HCT116 (cell line): ENCODE measurements at regions not wholly inside any gene's neighbourhood (a gene's known extent, or its start where the extent isn't known, plus 50 kb on each side); places are given as distances from the start of the nearest gene placed in this dataset.

Experiments
- ATAC-seq: fragments of 200-7000 bp; cut with Tn5 transposase; 2 replicates; pipeline ENCODE4 v1.9.1; 2020; ENCODE audit warnings: mild to moderate bottlenecking, moderate library complexity
- BruUV-seq: library from RNA; stranded (reverse); fragments of 400-500 nt; replicated peaks from 2 replicates; lab custom pipeline; 2021; lab: Mats Ljungman, UMichigan
- CTCF ChIA-PET: fragments of 300-600 bp; sonication (Branson Sonifier 250); formaldehyde crosslinking; loops from one replicate; lab custom pipeline; 2021; ENCODE audit warnings: antibody characterized with exemption; lab: Charles Lee
- POLR2A ChIA-PET: fragments of 300-600, 350-600 bp; sonication (Branson Sonifier 250); formaldehyde crosslinking; loops from one replicate; lab custom pipeline; 2021; ENCODE audit warnings: antibody characterized with exemption; lab: Charles Lee
- RAD21 ChIA-PET, 2 experiments: fragments of 300-600 bp; sonication (Branson Sonifier 250); formaldehyde crosslinking; loops; one replicate each; lab custom pipeline; 2023; ENCODE audit warnings: low total read pairs in 2 of 2; ENCODE audit not compliant: uncharacterized antibody in 2 of 2, unreplicated experiment in 2 of 2, low non-redundant PET in 1 of 2; lab: Charles Lee
- DNase-seq: peaks from one replicate; pipeline ENCODE4 v3.0.0-alpha.2; 2010; ENCODE audit warnings: low read depth, low spot score
- H2AFZ ChIP-seq: fragments of 200-600 bp; shearing (Covaris generic), sonication (generic); 2 replicates; pipeline ENCODE4 v1.6.1; 2017; ENCODE audit warnings: low read depth, mixed run types, mixed read lengths, antibody characterized with exemption, low read length; ENCODE audit not compliant: poor library complexity, severe bottlenecking
- H3K27ac ChIP-seq: 2 replicates; pipeline ENCODE4 v1.5.1; 2012; ENCODE audit warnings: low read depth, low read length
- H3K27me3 ChIP-seq: fragments of 200-600 bp; sonication (generic); 2 replicates; pipeline ENCODE4 v1.6.1; 2016; ENCODE audit warnings: mixed run types, low read length, mixed read lengths; ENCODE audit not compliant: insufficient read depth
- H3K36me3 ChIP-seq, 2 experiments: fragments of 200-500 bp in 1 of 2; fragments of 200-600 bp in 1 of 2; sonication (Bioruptor generic) in 1 of 2; sonication (generic) in 1 of 2; 2 replicates each; pipeline versions ENCODE4 v1.5.1 to v1.6.1; 2014 to 2016; ENCODE audit warnings: low read length in 2 of 2, inconsistent platforms in 1 of 2, mixed read lengths in 1 of 2, mixed run types in 1 of 2; ENCODE audit not compliant: insufficient read depth in 2 of 2, control insufficient read depth in 1 of 2
- H3K4me1 ChIP-seq, 2 experiments: fragments of 200-600 bp in 1 of 2; sonication (generic) in 1 of 2; 2 replicates each; pipeline versions ENCODE4 v1.5.1 to v1.6.1; 2012 to 2017; ENCODE audit warnings: low read length in 2 of 2, inconsistent platforms in 1 of 2, mild to moderate bottlenecking in 1 of 2, mixed read lengths in 1 of 2, mixed run types in 1 of 2, moderate library complexity in 1 of 2; ENCODE audit not compliant: insufficient read depth in 2 of 2, control insufficient read depth in 1 of 2
- H3K4me2 ChIP-seq: fragments of 200-600 bp; sonication (generic); 2 replicates; pipeline ENCODE4 v1.6.1; 2017; ENCODE audit warnings: mixed run types, low read length, mixed read lengths
- H3K4me3 ChIP-seq, 2 experiments: fragments of 200-600 bp in 1 of 2; sonication (generic) in 1 of 2; replicated peaks in 1 of 2; 2 replicates each; pipeline ENCODE4 v1.5.1; 2011 to 2016; ENCODE audit warnings: low read length in 2 of 2, control low read depth in 1 of 2, low read depth in 1 of 2, mild to moderate bottlenecking in 1 of 2, mixed read lengths in 1 of 2, mixed run types in 1 of 2
- H3K79me2 ChIP-seq: fragments of 200-600 bp; sonication (generic); 2 replicates; pipeline ENCODE4 v1.6.1; 2017; ENCODE audit warnings: mild to moderate bottlenecking, mixed run types, low read length, moderate library complexity, mixed read lengths; ENCODE audit not compliant: insufficient read depth
- H3K9ac ChIP-seq: fragments of 200-600 bp; sonication (generic); 2 replicates; pipeline ENCODE4 v1.6.1; 2016; ENCODE audit warnings: low read length, mixed read lengths
- H3K9me2 ChIP-seq: fragments of 200-600 bp; sonication (generic), shearing (Covaris generic); 2 replicates; pipeline ENCODE4 v1.6.1; 2017; ENCODE audit warnings: mixed run types, mild to moderate bottlenecking, moderate library complexity; ENCODE audit not compliant: insufficient read depth
- H3K9me3 ChIP-seq, 2 experiments: fragments of 200-500 bp in 1 of 2; fragments of 200-600 bp in 1 of 2; sonication (Bioruptor generic) in 1 of 2; sonication (generic) in 1 of 2; 2 replicates each; pipeline ENCODE4 v1.6.1; 2014 to 2017; ENCODE audit warnings: low read length in 2 of 2, mixed read lengths in 2 of 2, inconsistent platforms in 1 of 2, low read depth in 1 of 2, mild to moderate bottlenecking in 1 of 2, mixed run types in 1 of 2, moderate library complexity in 1 of 2; ENCODE audit not compliant: control insufficient read depth in 1 of 2, insufficient read depth in 1 of 2
- H4K20me1 ChIP-seq: fragments of 200-600 bp; sonication (generic), shearing (Covaris generic); 2 replicates; pipeline ENCODE4 v1.6.1; 2017; ENCODE audit warnings: mixed run types, mild to moderate bottlenecking, moderate library complexity; ENCODE audit not compliant: insufficient read depth
- ATF3 ChIP-seq: IDR thresholded peaks from 2 replicates; pipeline ENCODE4 v1.6.1; 2012
- CEBPB ChIP-seq: IDR thresholded peaks from 2 replicates; pipeline ENCODE4 v1.6.1; 2012; ENCODE audit warnings: low read depth
- EZH2 ChIP-seq: fragments of 200-600 bp; sonication (generic); IDR thresholded peaks from 2 replicates; pipeline ENCODE4 v1.6.1; 2017; ENCODE audit warnings: antibody characterized with exemption, mixed run types
- FOSL1 ChIP-seq: IDR thresholded peaks from 2 replicates; pipeline ENCODE4 v1.6.1; 2012; ENCODE audit warnings: low read depth
- JUND ChIP-seq: IDR thresholded peaks from 2 replicates; pipeline ENCODE4 v1.6.1; 2012
- MAX ChIP-seq: IDR thresholded peaks from 2 replicates; pipeline ENCODE4 v1.6.1; 2012
- POLR2AphosphoS5 ChIP-seq: IDR thresholded peaks from 2 replicates; pipeline ENCODE4 v1.6.1; 2011; ENCODE audit warnings: mild to moderate bottlenecking, low read depth, low read length, moderate library complexity
- RAD21 ChIP-seq: IDR thresholded peaks from 2 replicates; pipeline ENCODE4 v1.6.1; 2012; ENCODE audit warnings: low read depth, mild to moderate bottlenecking
- REST ChIP-seq: IDR thresholded peaks from 2 replicates; pipeline ENCODE4 v1.6.1; 2012; ENCODE audit warnings: low read depth
- SP1 ChIP-seq: IDR thresholded peaks from 2 replicates; pipeline ENCODE4 v1.6.1; 2012; ENCODE audit warnings: low read depth
- SRF ChIP-seq: IDR thresholded peaks from 2 replicates; pipeline ENCODE4 v1.6.1; 2012; ENCODE audit warnings: low read depth
- TCF7L2 ChIP-seq: IDR thresholded peaks from 2 replicates; pipeline ENCODE4 v1.7.0; 2011; ENCODE audit warnings: borderline replicate concordance, inconsistent platforms; ENCODE audit not compliant: insufficient read depth, insufficient read length; ENCODE audit errors: extremely low read depth
- YY1 ChIP-seq: IDR thresholded peaks from 2 replicates; pipeline ENCODE4 v1.6.1; 2011; ENCODE audit warnings: low read length, low read depth, moderate library complexity, mild to moderate bottlenecking; ENCODE audit not compliant: insufficient replicate concordance; ENCODE audit errors: extremely low read depth
- ZBTB33 ChIP-seq: IDR thresholded peaks from 2 replicates; pipeline ENCODE4 v1.6.1; 2011; ENCODE audit warnings: mild to moderate bottlenecking, low read length, moderate library complexity; ENCODE audit not compliant: insufficient replicate concordance; ENCODE audit errors: extremely low read depth
- ZFX ChIP-seq: fragments of 450-650 bp; IDR thresholded peaks from 2 replicates; pipeline ENCODE4 v1.6.1; 2017
- ZNF274 ChIP-seq: fragments of 200-500 bp; sonication (Bioruptor generic); IDR thresholded peaks from 2 replicates; pipeline ENCODE4 v1.6.1; 2014; ENCODE audit warnings: mild to moderate bottlenecking, low read depth, low read length, inconsistent platforms
- intact Hi-C: fragments of 100-400 bp; cut with micrococcal nuclease; formaldehyde crosslinking; loops from 2 replicates; pipeline ENCODE4 v1.10.0; 2022

- H3K9me2 ChIP-seq = no peaks in the 10 kb centered on the region
- RAD21 ChIA-PET = no interaction called here
- POLR2A ChIA-PET = no interaction called here
- ATAC-seq (no peak), DNase-seq (no peak)
- no peak overlapping the region for H3K27ac ChIP-seq
- CTCF ChIA-PET = no interaction called here
- H3K4me1 ChIP-seq = no peaks in the 10 kb centered on the region
- no peaks in the 10 kb centered on the region for H3K9me3 ChIP-seq
- no peak overlapping the region for H3K4me2 ChIP-seq
- no peak overlapping the region for H3K4me3 ChIP-seq
- H2AFZ ChIP-seq = no peak overlapping the region
- H3K9ac ChIP-seq = no peak overlapping the region
- H3K27me3 ChIP-seq = no peaks in the 10 kb centered on the region
- H3K36me3 ChIP-seq = no peaks in the 10 kb centered on the region
- H3K79me2 ChIP-seq = no peaks in the 10 kb centered on the region
- TF ChIP-seq MAX (no peak), ZFX (no peak), TCF7L2 (no peak), SRF (no peak), RAD21 (no peak), ZNF274 (no peak), POLR2AphosphoS5 (no peak), REST (no peak), ATF3 (no peak), ZBTB33 (no peak), JUND (no peak), YY1 (no peak), FOSL1 (no peak), CEBPB (no peak), EZH2 (no peak), SP1 (no peak)
- intact Hi-C loops = no loop called here
- no TSS peak for BruUV-seq
- H4K20me1 ChIP-seq = no peaks in the 10 kb centered on the region
These were observed 144.2 kb upstream of the SPON1 start for GRCh38 chr11:13818325-13818724.
